ENCODE measurements at regions not wholly inside any gene's neighbourhood (a gene's known extent, or its start where the extent isn't known, plus 50 kb on each side); places are given as distances from the start of the nearest gene placed in this dataset.

GRCh38 chr4:58688568-58688967 lies 1578.4 kb upstream of the IGFBP7 start:
- DNase-seq = no peak
- Histone ChIP-seq H3K9me3 (ENCODE audit: control insufficient read depth in 2 of 2, low read length in 2 of 2) (no peaks in the 10 kb centered on the region), H3K27ac (ENCODE audit: insufficient read depth, low read length, poor library complexity, severe bottlenecking) (no peak overlapping the region), H3K4me3 (ENCODE audit: low read depth, low read length) (no peak overlapping the region), H3K36me3 (ENCODE audit: control insufficient read depth, insufficient read depth, low read length) (no peaks in the 10 kb centered on the region), H3K27me3 (ENCODE audit: control insufficient read depth, insufficient read depth, low read length) (no peaks in the 10 kb centered on the region), H3K4me1 (ENCODE audit: control insufficient read depth, insufficient read depth, low read length, poor library complexity, severe bottlenecking) (no peaks in the 10 kb centered on the region)
- Mint-ChIP-seq H3K4me1 (no peaks in the 10 kb centered on the region), H3K36me3 (no peaks in the 10 kb centered on the region), H3K9me3 (peaks cover 0 to 5% (median 4%) of the 10 kb centered on the region in 7 donors), H3K4me3 (no peak overlapping the region), H3K27ac (no peak overlapping the region), H3K27me3 (no peaks in the 10 kb centered on the region)
- no peak for ATAC-seq (ENCODE audit: low read depth in 2 of 2)

DNA sequence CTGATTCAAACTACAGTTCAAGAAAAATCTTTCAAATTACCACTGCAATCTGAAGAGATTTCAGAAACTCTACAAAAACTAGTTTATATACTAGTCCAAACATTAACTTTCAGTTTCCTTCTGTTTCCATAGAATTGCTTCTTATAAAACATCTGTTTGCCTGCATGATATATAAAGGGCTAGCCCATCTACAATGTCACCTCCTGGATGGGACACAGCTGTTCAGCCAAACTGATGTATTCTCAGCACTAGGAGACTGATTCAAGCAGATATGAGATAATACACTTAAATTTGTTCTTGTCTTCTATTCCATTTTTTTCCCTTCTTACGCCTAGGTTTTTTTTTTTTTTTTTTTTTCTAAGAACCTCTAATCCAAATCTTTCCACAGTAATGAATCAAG lies 1569.7 kb upstream of the IGFBP7 start:
- Mint-ChIP-seq H3K27me3 (no peaks in the 10 kb centered on the region), H3K4me3 (no peak overlapping the region), H3K36me3 (no peaks in the 10 kb centered on the region), H3K27ac (no peak overlapping the region), H3K4me1 (no peaks in the 10 kb centered on the region), H3K9me3 (peaks cover 0 to 12% (median 4%) of the 10 kb centered on the region in 7 donors)
- H3K36me3 ChIP-seq (ENCODE audit: control insufficient read depth, insufficient read depth, low read length) = no peaks in the 10 kb centered on the region
- DNase-seq = no peak
- no peak overlapping the region for H3K4me3 ChIP-seq (ENCODE audit: low read depth, low read length)
- no peak for ATAC-seq (ENCODE audit: low read depth in 2 of 2)
- H3K27me3 ChIP-seq (ENCODE audit: control insufficient read depth, insufficient read depth, low read length) = no peaks in the 10 kb centered on the region
- H3K9me3 ChIP-seq (ENCODE audit: control insufficient read depth in 2 of 2, low read length in 2 of 2) = peaks cover 0 to 10% of the 10 kb centered on the region in 2 experiments
- no peaks in the 10 kb centered on the region for H3K4me1 ChIP-seq (ENCODE audit: control insufficient read depth, insufficient read depth, low read length, poor library complexity, severe bottlenecking)
- H3K27ac ChIP-seq (ENCODE audit: insufficient read depth, low read length, poor library complexity, severe bottlenecking) = no peak overlapping the region

GRCh38 chr4:58679051-58679450 lies 1568.9 kb upstream of the IGFBP7 start:
- no peaks in the 10 kb centered on the region for H3K4me1 ChIP-seq (ENCODE audit: control insufficient read depth, insufficient read depth, low read length, poor library complexity, severe bottlenecking)
- H3K36me3 ChIP-seq (ENCODE audit: control insufficient read depth, insufficient read depth, low read length) = no peaks in the 10 kb centered on the region
- Mint-ChIP-seq H3K4me1 (no peaks in the 10 kb centered on the region), H3K27ac (no peak overlapping the region), H3K27me3 (no peaks in the 10 kb centered on the region), H3K36me3 (no peaks in the 10 kb centered on the region), H3K4me3 (no peak overlapping the region), H3K9me3 (peaks cover 0 to 15% (median 4%) of the 10 kb centered on the region in 7 donors)
- H3K9me3 ChIP-seq (ENCODE audit: control insufficient read depth in 2 of 2, low read length in 2 of 2) = peaks cover 0 to 14% of the 10 kb centered on the region in 2 experiments
- no peaks in the 10 kb centered on the region for H3K27me3 ChIP-seq (ENCODE audit: control insufficient read depth, insufficient read depth, low read length)
- no peak for DNase-seq
- no peak overlapping the region for H3K27ac ChIP-seq (ENCODE audit: insufficient read depth, low read length, poor library complexity, severe bottlenecking)
- no peak for ATAC-seq (ENCODE audit: low read depth in 2 of 2)
- H3K4me3 ChIP-seq (ENCODE audit: low read depth, low read length) = no peak overlapping the region

- H3K9me3 Mint-ChIP-seq = peaks cover 3 to 38% (median 5%) of the 10 kb centered on the region in 7 donors
- H3K4me1 ChIP-seq (ENCODE audit: control insufficient read depth, insufficient read depth, low read length, poor library complexity, severe bottlenecking) = no peaks in the 10 kb centered on the region
- no peak overlapping the region for H3K27ac Mint-ChIP-seq
- H3K36me3 ChIP-seq (ENCODE audit: control insufficient read depth, insufficient read depth, low read length) = no peaks in the 10 kb centered on the region
- DNase-seq (no peak), ATAC-seq (ENCODE audit: low read depth in 2 of 2) (no peak)
- H3K9me3 ChIP-seq (ENCODE audit: control insufficient read depth in 2 of 2, low read length in 2 of 2) = peaks cover 1 to 9% of the 10 kb centered on the region in 2 experiments
- no peaks in the 10 kb centered on the region for H3K27me3 Mint-ChIP-seq
- no peak overlapping the region for H3K4me3 Mint-ChIP-seq
- no peaks in the 10 kb centered on the region for H3K27me3 ChIP-seq (ENCODE audit: control insufficient read depth, insufficient read depth, low read length)
- no peaks in the 10 kb centered on the region for H3K36me3 Mint-ChIP-seq
- H3K27ac ChIP-seq (ENCODE audit: insufficient read depth, low read length, poor library complexity, severe bottlenecking) = no peak overlapping the region
- H3K4me1 Mint-ChIP-seq = no peaks in the 10 kb centered on the region
- no peak overlapping the region for H3K4me3 ChIP-seq (ENCODE audit: low read depth, low read length)
Measured at GRCh38 chr4:58669783-58670182, 1559.6 kb upstream of the IGFBP7 start.

DNA sequence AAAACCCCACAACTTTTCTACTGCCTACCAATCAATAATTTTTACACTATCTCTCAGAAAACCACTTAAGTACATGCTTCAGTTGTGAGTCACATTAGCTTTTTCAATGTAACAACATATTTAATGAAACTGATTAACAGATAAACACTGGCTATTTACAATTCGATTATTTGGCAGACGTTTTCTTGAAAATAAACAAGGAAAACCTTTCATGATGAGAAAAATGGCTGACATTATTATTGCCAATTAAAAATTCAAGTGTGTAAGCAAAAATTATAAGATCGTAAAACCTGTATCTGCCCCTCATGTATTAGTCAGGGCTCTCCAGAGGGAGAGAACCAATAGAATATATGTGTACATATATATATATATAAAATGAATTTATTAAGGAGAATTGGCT lies 1555.5 kb upstream of the IGFBP7 start:
- H3K27me3 ChIP-seq (ENCODE audit: control insufficient read depth, insufficient read depth, low read length) = no peaks in the 10 kb centered on the region
- H3K36me3 ChIP-seq (ENCODE audit: control insufficient read depth, insufficient read depth, low read length) = no peaks in the 10 kb centered on the region
- no peaks in the 10 kb centered on the region for H3K4me1 Mint-ChIP-seq
- DNase-seq = no peak
- no peak for ATAC-seq (ENCODE audit: low read depth in 2 of 2)
- H3K27ac ChIP-seq (ENCODE audit: insufficient read depth, low read length, poor library complexity, severe bottlenecking) = no peak overlapping the region
- no peaks in the 10 kb centered on the region for H3K36me3 Mint-ChIP-seq
- H3K27me3 Mint-ChIP-seq = no peaks in the 10 kb centered on the region
- no peak overlapping the region for H3K4me3 Mint-ChIP-seq
- H3K4me1 ChIP-seq (ENCODE audit: control insufficient read depth, insufficient read depth, low read length, poor library complexity, severe bottlenecking) = no peaks in the 10 kb centered on the region
- H3K9me3 ChIP-seq (ENCODE audit: control insufficient read depth in 2 of 2, low read length in 2 of 2) = peaks cover 1 to 12% of the 10 kb centered on the region in 2 experiments
- no peak overlapping the region for H3K4me3 ChIP-seq (ENCODE audit: low read depth, low read length)
- no peak overlapping the region for H3K27ac Mint-ChIP-seq
- H3K9me3 Mint-ChIP-seq = peaks cover 1 to 24% (median 5%) of the 10 kb centered on the region in 7 donors

DNA sequence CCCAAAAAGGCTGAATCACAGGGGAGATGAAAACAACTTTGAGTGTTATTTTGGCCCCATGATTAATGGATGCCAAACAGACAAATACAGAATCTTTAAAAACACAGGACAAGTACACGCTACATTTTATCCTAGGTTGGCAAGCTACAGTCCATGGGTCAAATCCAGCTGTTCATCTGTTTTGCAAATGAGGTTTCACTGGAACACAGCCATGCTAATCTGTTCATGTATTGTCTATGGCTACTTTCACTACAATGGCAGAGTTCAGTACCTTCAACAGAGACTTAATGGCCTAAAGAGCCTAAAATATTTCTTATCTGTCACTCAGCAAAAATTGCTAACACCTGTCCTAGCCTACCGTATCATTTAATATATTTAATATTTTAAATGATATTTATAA lies 1548.5 kb upstream of the IGFBP7 start:
- no peaks in the 10 kb centered on the region for H3K36me3 Mint-ChIP-seq
- Histone ChIP-seq H3K4me1 (ENCODE audit: control insufficient read depth, insufficient read depth, low read length, poor library complexity, severe bottlenecking) (no peaks in the 10 kb centered on the region), H3K27ac (ENCODE audit: insufficient read depth, low read length, poor library complexity, severe bottlenecking) (no peak overlapping the region), H3K27me3 (ENCODE audit: control insufficient read depth, insufficient read depth, low read length) (no peaks in the 10 kb centered on the region), H3K9me3 (ENCODE audit: control insufficient read depth in 2 of 2, low read length in 2 of 2) (peaks cover 0 to 18% of the 10 kb centered on the region in 2 experiments), H3K36me3 (ENCODE audit: control insufficient read depth, insufficient read depth, low read length) (no peaks in the 10 kb centered on the region), H3K4me3 (ENCODE audit: low read depth, low read length) (no peak overlapping the region)
- no peak overlapping the region for H3K27ac Mint-ChIP-seq
- H3K4me1 Mint-ChIP-seq = no peaks in the 10 kb centered on the region
- no peaks in the 10 kb centered on the region for H3K27me3 Mint-ChIP-seq
- H3K9me3 Mint-ChIP-seq = peaks cover 2 to 27% (median 8%) of the 10 kb centered on the region in 7 donors
- H3K4me3 Mint-ChIP-seq = no peak overlapping the region
- ATAC-seq (ENCODE audit: low read depth in 2 of 2) = no peak
- no peak for DNase-seq

- H3K4me3 ChIP-seq (ENCODE audit: low read depth, low read length) = no peak overlapping the region
Measured at GRCh38 chr4:58653251-58653650, 1543.1 kb upstream of the IGFBP7 start.

GRCh38 chr4:58649226-58649625 lies 1539.0 kb upstream of the IGFBP7 start:
- H3K27me3 ChIP-seq (ENCODE audit: control insufficient read depth, insufficient read depth, low read length) = no peaks in the 10 kb centered on the region
- Mint-ChIP-seq H3K27me3 (no peaks in the 10 kb centered on the region), H3K4me3 (no peak overlapping the region), H3K36me3 (no peaks in the 10 kb centered on the region), H3K27ac (no peak overlapping the region), H3K9me3 (peaks cover 0 to 45% (median 8%) of the 10 kb centered on the region in 7 donors), H3K4me1 (no peaks in the 10 kb centered on the region)
- H3K4me3 ChIP-seq (ENCODE audit: low read depth, low read length) = no peak overlapping the region
- peaks cover 3 to 6% of the 10 kb centered on the region in 2 experiments for H3K9me3 ChIP-seq (ENCODE audit: control insufficient read depth in 2 of 2, low read length in 2 of 2)
- ATAC-seq (ENCODE audit: low read depth in 2 of 2) = no peak
- H3K4me1 ChIP-seq (ENCODE audit: control insufficient read depth, insufficient read depth, low read length, poor library complexity, severe bottlenecking) = no peaks in the 10 kb centered on the region
- H3K36me3 ChIP-seq (ENCODE audit: control insufficient read depth, insufficient read depth, low read length) = no peaks in the 10 kb centered on the region
- DNase-seq = no peak
- no peak overlapping the region for H3K27ac ChIP-seq (ENCODE audit: insufficient read depth, low read length, poor library complexity, severe bottlenecking)

More at GRCh38 chr4:58653251-58653650, 1543.1 kb upstream of the IGFBP7 start:
- Mint-ChIP-seq H3K27me3 (no peaks in the 10 kb centered on the region), H3K4me3 (peak overlapping the region in 1 of 4 donors; percentile 72), H3K36me3 (no peaks in the 10 kb centered on the region), H3K27ac (no peak overlapping the region), H3K4me1 (no peaks in the 10 kb centered on the region), H3K9me3 (peaks cover 5 to 43% (median 11%) of the 10 kb centered on the region in 7 donors)
- Histone ChIP-seq H3K36me3 (ENCODE audit: control insufficient read depth, insufficient read depth, low read length) (no peaks in the 10 kb centered on the region), H3K4me1 (ENCODE audit: control insufficient read depth, insufficient read depth, low read length, poor library complexity, severe bottlenecking) (no peaks in the 10 kb centered on the region), H3K9me3 (ENCODE audit: control insufficient read depth in 2 of 2, low read length in 2 of 2) (peaks cover 3 to 11% of the 10 kb centered on the region in 2 experiments), H3K27ac (ENCODE audit: insufficient read depth, low read length, poor library complexity, severe bottlenecking) (no peak overlapping the region), H3K27me3 (ENCODE audit: control insufficient read depth, insufficient read depth, low read length) (no peaks in the 10 kb centered on the region)
- DNase-seq (no peak), ATAC-seq (ENCODE audit: low read depth in 2 of 2) (no peak)

Data from CD4-positive, CD25-positive, alpha-beta regulatory T cell (primary cell).